Right atrium auricular region (tissue), 2 donors: ENCODE measurements at regions not wholly inside any gene's neighbourhood (a gene's known extent, or its start where the extent isn't known, plus 50 kb on each side); places are given as distances from the start of the nearest gene placed in this dataset.
A peak's percentile ranks its signal among the peaks of the same experiment; 100 is the strongest.

ENCODE experiments used
- DNase-seq: peaks from one replicate; pipeline ENCODE4 v3.0.0-alpha.2; 2019; ENCODE audit warnings: low spot score
- H3K27ac ChIP-seq, 2 donors: fragments of 200-600 bp; sonication (generic); 1 replicate in 1 of 2; 2 replicates in 1 of 2; pipeline ENCODE4 v1.5.1; 2016 to 2019
- H3K27me3 ChIP-seq, 2 donors: fragments of 200-600 bp; sonication (generic); one replicate each; pipeline versions ENCODE4 v1.5.1 to v1.6.0; 2017 to 2019
- H3K36me3 ChIP-seq: fragments of 200-600 bp; sonication (generic); one replicate; pipeline ENCODE4 v1.5.1; 2016
- H3K4me1 ChIP-seq, 2 donors: fragments of 200-600 bp; sonication (generic); one replicate each; pipeline versions ENCODE4 v1.5.1 to v1.6.0; 2017 to 2019
- H3K4me3 ChIP-seq, 2 donors: fragments of 200-600 bp; sonication (generic); 1 replicate in 1 of 2; 2 replicates in 1 of 2; pipeline ENCODE4 v1.5.1; 2017 to 2019; ENCODE audit warnings: mild to moderate bottlenecking in 1 of 2, moderate library complexity in 1 of 2
- H3K9me3 ChIP-seq, 2 donors: fragments of 200-600 bp; sonication (generic); one replicate each; pipeline ENCODE4 v1.5.1; 2019
- CTCF ChIP-seq, 2 donors: fragments of 200-600 bp; sonication (generic); IDR thresholded peaks; one replicate each; pipeline ENCODE4 v1.5.1; 2019; ENCODE audit warnings: antibody characterized with exemption in 2 of 2

DNA sequence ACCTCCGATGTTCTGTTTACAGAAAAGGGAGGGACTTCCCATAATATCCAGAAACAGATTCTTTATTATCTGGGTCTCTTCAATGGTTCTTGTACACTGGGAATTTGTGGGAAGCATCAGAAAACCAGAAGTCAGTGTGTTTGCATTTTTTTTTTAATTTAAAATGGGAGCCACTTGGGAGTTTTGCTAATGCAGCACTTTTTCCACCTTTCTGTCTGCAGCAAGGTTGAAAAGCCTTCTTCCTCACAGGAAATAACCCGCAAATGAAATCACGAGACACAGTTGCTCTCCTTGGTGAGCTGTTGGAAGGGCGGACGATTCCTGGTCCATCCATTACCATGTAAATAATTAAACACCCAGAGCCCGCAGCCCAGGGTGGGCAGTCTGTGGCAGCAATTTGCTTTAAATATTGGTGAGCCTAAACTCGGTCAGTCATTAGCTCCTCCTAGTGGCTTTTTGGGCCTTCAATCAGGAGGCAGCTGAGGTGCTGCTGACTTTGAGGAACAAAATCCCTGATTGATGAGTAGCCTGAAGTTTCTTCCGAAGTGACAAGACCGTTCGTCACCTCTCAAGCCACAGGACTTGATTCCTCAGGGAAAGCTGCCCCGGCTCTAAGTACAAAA, 471.5 kb downstream of the EPHA4 start:
- Histone ChIP-seq H3K4me1 (peaks cover 0 to 25% of the 10 kb centered on the region in 2 donors), H3K36me3 (no peaks in the 10 kb centered on the region), H3K9me3 (no peaks in the 10 kb centered on the region), H3K4me3 (no peak overlapping the region), H3K27me3 (no peaks in the 10 kb centered on the region), H3K27ac (no peak overlapping the region)
- no peak for DNase-seq
- peak in 1 of 2 donors; percentile 53 for TF ChIP-seq CTCF (IDR thresholded peaks at IDR 0.05)

GRCh38 chr2:221102896-221103688, 469.0 kb downstream of the EPHA4 start:
- H3K27ac ChIP-seq: peak overlapping the region; percentile 47 to 71

DNA sequence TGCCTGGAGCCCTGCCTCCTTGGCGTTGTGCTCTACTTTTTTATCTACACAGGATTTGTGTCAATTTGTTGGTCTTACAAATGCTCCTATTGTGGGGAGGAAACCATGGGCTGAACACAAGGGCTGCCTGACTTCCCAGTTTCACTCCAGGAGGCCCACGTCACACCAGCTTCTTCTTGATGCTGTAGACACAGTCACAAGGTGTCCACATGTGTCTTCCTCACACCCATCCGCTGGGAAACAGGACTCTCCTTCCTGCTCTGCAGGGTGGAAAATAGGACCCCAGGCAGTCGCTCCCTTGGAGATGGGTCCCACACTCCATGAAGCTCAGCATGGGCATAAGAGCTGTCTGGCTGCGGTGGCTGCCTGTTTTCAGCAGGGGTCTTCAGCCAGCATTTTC, 468.2 kb downstream of the EPHA4 start:
- no peak overlapping the region for H3K4me3 ChIP-seq
- H3K27me3 ChIP-seq: no peaks in the 10 kb centered on the region
- peak overlapping the region; percentile 47 to 71 for H3K27ac ChIP-seq
- H3K4me1 ChIP-seq: peaks cover 0 to 25% of the 10 kb centered on the region in 2 donors
- no peaks in the 10 kb centered on the region for H3K9me3 ChIP-seq
- no peak for TF ChIP-seq CTCF (IDR thresholded peaks at IDR 0.05)
- H3K36me3 ChIP-seq: no peaks in the 10 kb centered on the region
- peak; percentile 81 for DNase-seq

More at GRCh38 chr2:221102896-221103688, 469.0 kb downstream of the EPHA4 start:
- Histone ChIP-seq H3K9me3 (no peaks in the 10 kb centered on the region), H3K27me3 (no peaks in the 10 kb centered on the region), H3K4me1 (peaks cover 0 to 25% of the 10 kb centered on the region in 2 donors), H3K36me3 (no peaks in the 10 kb centered on the region), H3K4me3 (no peak overlapping the region)
- no peak for TF ChIP-seq CTCF (IDR thresholded peaks at IDR 0.05)
- DNase-seq: no peak

DNA sequence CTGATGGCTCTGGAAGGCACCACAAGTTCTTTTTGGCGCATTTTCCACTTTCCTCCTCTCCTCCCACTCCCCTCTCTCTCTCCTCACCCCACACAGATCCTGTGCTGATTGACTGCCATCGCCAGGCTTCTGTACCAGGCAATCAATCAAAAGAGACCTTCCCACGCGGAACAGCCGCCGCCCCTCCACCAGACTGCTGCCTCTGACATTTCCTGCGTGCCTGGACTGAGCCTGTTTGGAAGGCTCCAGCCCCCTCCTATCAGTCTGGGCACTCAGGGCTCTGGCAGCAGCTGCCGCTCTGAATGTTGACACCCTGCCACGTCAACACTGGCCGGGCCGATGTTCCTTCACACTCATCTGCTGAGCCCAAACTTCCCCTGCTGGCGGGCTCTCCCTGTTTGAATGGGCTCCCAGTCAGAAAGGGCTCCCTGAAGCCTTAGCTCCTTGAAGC, 467.7 kb downstream of the EPHA4 start:
- Histone ChIP-seq H3K27me3 (no peaks in the 10 kb centered on the region), H3K27ac (peak overlapping the region; percentile 47 to 71), H3K4me1 (peaks cover 0 to 25% of the 10 kb centered on the region in 2 donors), H3K4me3 (no peak overlapping the region), H3K36me3 (no peaks in the 10 kb centered on the region), H3K9me3 (no peaks in the 10 kb centered on the region)
- peak; percentile 86 for DNase-seq
- peak in 1 of 2 donors; percentile 22 for TF ChIP-seq CTCF (IDR thresholded peaks at IDR 0.05)

- no peaks in the 10 kb centered on the region for H3K9me3 ChIP-seq
- no peak overlapping the region for H3K4me3 ChIP-seq
- no peaks in the 10 kb centered on the region for H3K27me3 ChIP-seq
- H3K4me1 ChIP-seq: peaks cover 0 to 25% of the 10 kb centered on the region in 2 donors
- TF ChIP-seq CTCF (IDR thresholded peaks at IDR 0.05): no peak
- H3K36me3 ChIP-seq: no peaks in the 10 kb centered on the region
- no peak for DNase-seq
- H3K27ac ChIP-seq: no peak overlapping the region
Observed at GRCh38 chr2:221106241-221106640, 465.9 kb downstream of the EPHA4 start.
